Right lobe of liver (tissue), 6 donors: ENCODE measurements at regions not wholly inside any gene's neighbourhood (a gene's known extent, or its start where the extent isn't known, plus 50 kb on each side); places are given as distances from the start of the nearest gene placed in this dataset.
"Not testable (repeated sequence)": the region's sequence is repeated elsewhere in the genome, so short reads cannot be mapped to it uniquely, and the experiment has no call there.

Source experiments
- ATAC-seq, 4 donors: fragments of 200-7000 bp; cut with Tn5 transposase; one replicate each; pipeline ENCODE4 v1.9.1; 2020; ENCODE audit warnings: mild to moderate bottlenecking in 4 of 4, moderate library complexity in 4 of 4
- DNase-seq, 3 donors: peaks; one replicate each; pipeline ENCODE4 v3.0.0-alpha.2; 2020
- H3K27ac ChIP-seq, 3 donors: fragments of 200-600 bp; one replicate each; pipeline ENCODE4 v1.8.0; 2022
- H3K27me3 ChIP-seq, 2 donors: fragments of 200-600 bp; one replicate each; pipeline ENCODE4 v1.8.0; 2022
- H3K36me3 ChIP-seq, 4 donors: fragments of 200-600 bp; sonication (generic) in 1 of 4; one replicate each; pipeline versions ENCODE4 v1.5.1 to v1.8.0; 2017 to 2022; ENCODE audit warnings: control low read depth in 1 of 4
- H3K4me1 ChIP-seq, 4 donors: fragments of 200-600 bp; sonication (generic) in 1 of 4; one replicate each; pipeline versions ENCODE4 v1.5.1 to v1.8.0; 2017 to 2022; ENCODE audit warnings: control low read depth in 1 of 4
- H3K4me3 ChIP-seq, 3 donors: fragments of 200-600 bp; one replicate each; pipeline ENCODE4 v1.8.0; 2022
- H3K9me3 ChIP-seq, 4 donors: fragments of 200-600 bp; sonication (generic) in 1 of 4; one replicate each; pipeline versions ENCODE4 v1.5.1 to v1.8.0; 2017 to 2022; ENCODE audit warnings: control low read depth in 1 of 4
- CTCF ChIP-seq, 4 donors: fragments of 200-600 bp in 3 of 4; fragments of 450-650 bp in 1 of 4; IDR thresholded peaks; one replicate each; pipeline versions ENCODE4 v1.5.1 to v1.8.0; 2016 to 2022; ENCODE audit warnings: antibody characterized with exemption in 4 of 4, mild to moderate bottlenecking in 2 of 4
- POLR2A ChIP-seq: fragments of 450-650 bp; IDR thresholded peaks from one replicate; pipeline ENCODE4 v1.6.1; 2017; ENCODE audit warnings: antibody characterized with exemption, mild to moderate bottlenecking
- WGBS: methylation state at CpG from one replicate; pipeline ENCODE4 v1.1.6; 2018; ENCODE audit warnings: low coverage, low lambda C conversion rate; ENCODE audit not compliant: insufficient coverage; ENCODE audit errors: missing lambda C conversion rate; 5-methylcytosine and 5-hydroxymethylcytosine counted together
- intact Hi-C, 2 donors: fragments of 100-400 bp; cut with DNase I; formaldehyde crosslinking; loops; one replicate each; pipeline versions ENCODE4 v1.11.2 to v1.14.1; 2022
- donor health status: DM: no; HTN: yes; CAD: no.
- donor health status: DM: no; HTN: no; CAD: no.
- donor health status: DM: no; HTN: no; CAD: no.
- donor health status: DM: no; HTN: yes; CAD: no.
- donor health status: DM: no; HTN: yes; CAD: no.

- H3K4me3 ChIP-seq = peak overlapping the region; percentile 57 to 86 (median 71)
- H3K36me3 ChIP-seq = no peaks in the 10 kb centered on the region
- H3K9me3 ChIP-seq = no peaks in the 10 kb centered on the region
- no peak overlapping the region for H3K27ac ChIP-seq
- no peaks in the 10 kb centered on the region for H3K4me1 ChIP-seq
- ATAC-seq (peak; percentile 81 to 86 (median 85)), DNase-seq (peak; percentile 78 to 89 (median 88))
- no peaks in the 10 kb centered on the region for H3K27me3 ChIP-seq
- TF ChIP-seq CTCF (IDR thresholded peaks at IDR 0.05) (no peak), POLR2A (no peak)
- intact Hi-C loops = no loop called here
- WGBS = 28% methylated on average over 22 of the region's 29 CpGs
These were observed 98.8 kb upstream of the ZNF722 start for GRCh38 chr7:63899691-63900393.

- H3K4me1 ChIP-seq = no peaks in the 10 kb centered on the region
- intact Hi-C loops = no loop called here
- TF ChIP-seq POLR2A = no peak
- no peak for TF ChIP-seq CTCF (IDR thresholded peaks at IDR 0.05)
- DNase-seq = peak; percentile 91 to 98 (median 96)
- no peaks in the 10 kb centered on the region for H3K36me3 ChIP-seq
- H3K4me3 ChIP-seq = peak overlapping the region; percentile 57 to 86 (median 71)
- H3K27me3 ChIP-seq = no peaks in the 10 kb centered on the region
- H3K9me3 ChIP-seq = no peaks in the 10 kb centered on the region
- no peak overlapping the region for H3K27ac ChIP-seq
- WGBS = 17% methylated on average over 4 of the region's 44 CpGs
- peak; percentile 99 for ATAC-seq
These were observed 98.0 kb upstream of the ZNF722 start for GRCh38 chr7:63900394-63901203.

- DNase-seq (peak in 1 of 3 donors; percentile 35), ATAC-seq (peak; percentile 28 to 47 (median 38))
- H3K9me3 ChIP-seq, H3K4me1 ChIP-seq, H3K27ac ChIP-seq, intact Hi-C loops, H3K36me3 ChIP-seq, H3K27me3 ChIP-seq: not testable (repeated sequence)
- 13% methylated on average over 6 of the region's 16 CpGs for WGBS
- H3K4me3 ChIP-seq = peak overlapping the region; percentile 49 to 86 (median 71)
These were observed 97.5 kb upstream of the ZNF722 start for GRCh38 chr7:63901204-63901506.

- Histone ChIP-seq H3K4me3 (no peak overlapping the region), H3K27ac (no peak overlapping the region), H3K4me1 (no peaks in the 10 kb centered on the region), H3K36me3 (no peaks in the 10 kb centered on the region), H3K27me3 (no peaks in the 10 kb centered on the region), H3K9me3 (no peaks in the 10 kb centered on the region)
- WGBS = 22% methylated on average over 1 of the region's 2 CpGs
- no peak for TF ChIP-seq CTCF (IDR thresholded peaks at IDR 0.05)
- no peak for TF ChIP-seq POLR2A
- DNase-seq (no peak), ATAC-seq (no peak)
- intact Hi-C loops = no loop called here
These were observed 79.7 kb upstream of the ZNF722 start for GRCh38 chr7:63918986-63919385.

GRCh38 chr7:63925262-63925625, 73.4 kb upstream of the ZNF722 start:
- no peaks in the 10 kb centered on the region for H3K9me3 ChIP-seq
- ATAC-seq = no peak
- DNase-seq = peak in 1 of 3 donors; percentile 50
- no peak for TF ChIP-seq POLR2A
- TF ChIP-seq CTCF (IDR thresholded peaks at IDR 0.05) = no peak
- H3K27ac ChIP-seq = peak overlapping the region in 2 of 3 donors; percentile 8 to 24
- peak overlapping the region; percentile 44 to 84 (median 81) for H3K4me3 ChIP-seq
- no peaks in the 10 kb centered on the region for H3K27me3 ChIP-seq
- 18% methylated on average over 6 of the region's 12 CpGs for WGBS
- H3K4me1 ChIP-seq = peaks cover 0 to 10% (median 0%) of the 10 kb centered on the region in 4 donors
- intact Hi-C loops = no loop called here
- H3K36me3 ChIP-seq = no peaks in the 10 kb centered on the region
